ENCODE measurements at regions not wholly inside any gene's neighbourhood (a gene's known extent, or its start where the extent isn't known, plus 50 kb on each side); places are given as distances from the start of the nearest gene placed in this dataset.

DNA sequence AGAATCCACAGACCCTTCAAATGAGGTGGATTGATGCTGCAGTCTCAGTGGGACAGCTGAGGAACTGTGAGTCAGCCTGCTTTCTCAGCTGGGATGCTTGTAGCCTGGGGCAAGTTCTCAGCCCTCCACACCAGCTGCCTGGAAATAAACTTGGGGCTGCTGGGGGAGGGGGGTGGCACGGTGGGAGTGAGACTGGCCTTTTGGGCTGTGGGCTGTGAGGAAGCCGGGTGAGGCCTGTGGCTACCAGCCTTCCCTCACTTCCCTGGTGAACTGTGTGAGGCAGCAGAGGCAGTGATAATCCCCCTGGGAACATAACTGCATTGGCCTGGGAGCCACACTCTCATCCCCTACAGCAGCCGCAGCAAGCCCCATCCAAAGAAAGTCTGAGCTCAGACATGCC lies 114.5 kb upstream of the GUCY1A1 start:
- no peak for ATAC-seq

DNA sequence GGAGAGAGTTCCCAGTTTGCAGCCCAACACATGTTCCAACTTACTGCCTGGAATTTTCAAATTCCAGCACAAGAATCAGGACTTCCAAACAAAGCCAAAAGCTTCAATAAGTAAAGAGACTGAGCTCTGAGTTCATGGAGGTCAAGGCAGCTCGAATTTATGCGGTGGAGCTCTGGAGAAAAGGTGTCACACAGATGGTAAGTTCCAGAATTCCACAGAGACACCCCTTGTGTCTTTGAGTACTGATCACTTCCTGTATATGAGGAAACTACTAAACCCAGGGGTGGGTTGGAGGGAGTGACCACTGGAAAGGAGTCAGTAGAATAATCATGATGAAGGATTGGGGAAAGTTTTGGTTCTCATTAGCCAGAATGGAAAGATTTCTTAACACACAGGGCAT lies 118.5 kb upstream of the GUCY1A1 start:
- ATAC-seq: no peak

DNA sequence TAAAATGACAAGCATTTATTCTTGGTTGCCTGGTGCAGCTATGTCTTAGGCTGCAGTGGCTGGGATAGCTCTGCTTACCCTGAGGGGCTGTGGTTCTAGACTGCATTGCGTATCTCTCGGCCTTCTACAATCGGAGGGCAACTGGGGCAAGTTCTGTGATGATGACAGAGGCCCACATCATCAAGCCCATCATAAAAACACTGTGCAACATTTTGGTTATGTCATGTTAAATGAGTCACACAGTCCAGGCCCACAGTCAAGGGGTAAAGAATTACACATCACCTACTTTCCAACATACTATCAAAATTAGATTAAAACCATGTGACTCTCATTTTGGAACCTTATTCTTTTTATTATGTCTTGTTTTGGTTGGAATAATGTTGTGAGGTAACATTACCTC lies 120.2 kb upstream of the GUCY1A1 start:
- ATAC-seq: no peak

DNA sequence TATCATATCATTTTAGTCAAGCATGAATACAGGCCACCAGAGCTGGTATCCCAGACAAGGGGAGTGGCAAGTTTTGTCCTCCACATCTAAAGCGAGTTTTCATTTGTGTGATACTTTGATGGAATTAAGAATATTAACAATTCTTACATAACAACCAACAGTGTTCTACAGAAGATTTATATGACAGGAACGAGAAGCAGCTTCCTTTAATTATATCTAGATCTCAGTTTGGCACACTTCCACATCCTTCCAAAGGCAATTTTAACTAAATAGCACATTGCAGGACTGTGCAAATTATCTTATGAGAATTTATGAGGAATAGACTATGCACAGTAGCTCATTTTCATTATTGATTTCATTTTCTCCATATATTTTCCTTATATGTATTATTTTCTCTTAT lies 121.2 kb upstream of the GUCY1A1 start:
- no peak for ATAC-seq

DNA sequence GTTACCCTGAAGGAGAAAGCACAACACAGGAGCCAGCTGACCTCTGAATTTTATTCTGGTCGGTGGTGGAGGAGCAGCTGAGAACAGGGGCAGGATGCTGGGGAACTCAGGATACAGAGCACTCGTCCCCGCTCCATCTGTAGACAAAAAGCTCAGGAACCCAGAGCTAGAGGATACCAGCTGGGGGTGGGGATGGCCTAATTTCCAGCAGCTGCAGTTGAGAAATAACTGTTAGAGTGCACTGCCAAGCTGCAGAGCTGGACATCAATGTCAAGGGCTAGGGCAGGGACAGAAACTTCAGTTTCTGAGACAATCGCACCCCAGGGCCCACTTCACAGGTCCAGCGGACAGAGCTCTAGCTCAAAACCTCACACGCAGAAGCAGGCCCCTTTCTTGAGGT lies 122.1 kb upstream of the GUCY1A1 start:
- ATAC-seq: no peak

DNA sequence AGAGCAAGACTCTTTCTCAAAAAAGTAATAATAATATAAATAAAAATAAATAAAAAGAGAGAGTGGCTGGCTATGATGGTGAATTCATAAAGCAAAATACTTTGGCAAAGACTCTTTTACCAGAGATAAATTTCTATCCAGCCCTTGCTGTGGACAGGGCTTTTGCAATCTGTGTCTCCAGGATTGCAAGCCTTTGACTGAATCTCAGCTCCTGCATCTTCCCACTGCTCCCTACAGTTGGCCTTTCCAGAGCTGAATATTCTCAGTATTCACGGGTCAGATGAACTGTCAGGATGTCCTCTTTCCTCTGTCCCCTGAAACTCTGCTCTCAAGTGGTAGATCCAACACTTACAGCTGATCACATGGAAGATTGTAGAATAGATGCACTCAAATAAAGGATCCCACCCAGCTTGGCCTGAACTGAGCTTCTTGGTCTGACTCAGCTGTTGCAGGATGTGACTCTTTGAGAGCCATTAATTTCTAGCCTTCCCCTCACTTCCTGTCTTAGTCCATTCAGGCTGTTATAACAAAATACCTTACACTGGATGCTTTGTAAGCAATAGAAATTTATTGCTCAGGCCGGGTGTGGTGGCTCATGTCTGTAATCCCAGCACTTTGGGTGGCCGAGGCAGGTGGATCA lies 123.4 kb upstream of the GUCY1A1 start:
- ATAC-seq: no peak

DNA sequence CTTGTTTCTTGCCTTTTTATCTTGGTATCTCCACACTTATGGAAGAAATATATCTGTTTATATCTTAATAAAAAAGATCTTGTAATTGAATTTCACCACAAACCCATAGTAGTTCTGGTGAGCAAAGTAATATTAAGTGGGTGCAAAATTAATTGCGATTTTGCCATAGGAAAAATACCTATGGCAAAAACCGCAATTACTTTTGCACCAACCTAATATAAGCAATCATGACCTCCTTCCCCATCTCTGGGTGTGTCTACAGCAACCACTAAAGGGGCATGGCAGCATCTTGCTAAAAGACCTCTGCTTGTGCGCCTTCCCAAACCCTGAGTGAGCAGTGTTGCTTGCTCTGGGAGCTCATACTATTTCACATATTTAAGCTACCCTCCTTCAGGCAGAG lies 124.2 kb upstream of the GUCY1A1 start:
- no peak for ATAC-seq

DNA sequence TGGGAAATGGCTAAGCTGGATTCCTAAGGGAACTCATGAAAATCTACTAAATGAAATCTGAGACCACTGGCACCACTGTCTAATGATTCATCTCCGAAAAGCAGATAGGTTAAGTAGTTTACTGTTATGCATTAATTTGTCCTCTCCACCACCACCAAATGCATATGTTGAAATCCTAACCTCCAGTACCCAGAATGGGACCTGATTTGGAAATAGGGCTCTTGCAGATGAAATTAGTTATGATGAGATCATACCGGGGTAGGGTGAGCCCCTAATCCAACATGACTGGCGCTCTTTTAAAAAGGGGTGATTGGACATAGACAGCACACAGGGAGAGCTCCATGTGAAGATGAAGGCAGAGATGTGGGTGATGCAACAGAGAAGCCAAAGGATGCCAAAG lies 124.9 kb upstream of the GUCY1A1 start:
- ATAC-seq: no peak

DNA sequence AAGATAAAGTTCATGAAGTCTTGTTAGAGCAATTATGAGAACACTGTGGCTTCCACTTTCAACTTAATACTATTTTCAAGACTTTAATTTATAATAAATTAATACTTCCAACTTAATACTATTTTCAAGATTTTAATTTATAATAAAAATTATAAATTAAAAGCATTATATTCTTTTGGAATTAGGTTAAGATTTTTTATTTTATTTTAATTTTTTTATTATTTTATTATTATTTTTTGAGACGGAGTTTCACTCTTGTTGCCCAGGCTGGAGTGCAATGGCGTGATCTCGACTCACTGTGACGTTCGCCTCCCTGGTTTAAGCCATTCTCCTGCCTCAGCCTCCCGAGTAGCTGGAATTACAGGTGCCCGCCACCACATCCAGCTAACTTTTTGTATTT lies 126.0 kb upstream of the GUCY1A1 start:
- no peak for ATAC-seq

DNA sequence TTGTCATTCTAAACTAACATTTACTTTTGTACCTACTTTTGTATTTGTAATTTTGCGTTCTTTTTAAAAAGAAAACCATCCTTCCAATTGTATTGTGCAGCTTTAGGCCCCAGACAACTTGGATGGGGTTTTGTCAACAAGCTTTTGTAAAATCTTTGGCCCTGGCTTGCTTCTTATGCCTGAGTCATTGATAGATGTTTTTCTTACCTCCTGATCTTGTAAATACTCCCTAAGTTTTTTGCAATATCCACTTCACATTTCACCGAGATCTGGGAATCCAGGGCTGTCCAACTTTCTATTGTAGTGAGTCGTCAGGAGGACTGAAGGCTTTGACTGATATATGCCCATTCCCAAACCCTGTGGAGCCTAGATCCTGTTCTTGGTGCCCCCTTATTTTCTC lies 126.9 kb upstream of the GUCY1A1 start:
- no peak for ATAC-seq

DNA sequence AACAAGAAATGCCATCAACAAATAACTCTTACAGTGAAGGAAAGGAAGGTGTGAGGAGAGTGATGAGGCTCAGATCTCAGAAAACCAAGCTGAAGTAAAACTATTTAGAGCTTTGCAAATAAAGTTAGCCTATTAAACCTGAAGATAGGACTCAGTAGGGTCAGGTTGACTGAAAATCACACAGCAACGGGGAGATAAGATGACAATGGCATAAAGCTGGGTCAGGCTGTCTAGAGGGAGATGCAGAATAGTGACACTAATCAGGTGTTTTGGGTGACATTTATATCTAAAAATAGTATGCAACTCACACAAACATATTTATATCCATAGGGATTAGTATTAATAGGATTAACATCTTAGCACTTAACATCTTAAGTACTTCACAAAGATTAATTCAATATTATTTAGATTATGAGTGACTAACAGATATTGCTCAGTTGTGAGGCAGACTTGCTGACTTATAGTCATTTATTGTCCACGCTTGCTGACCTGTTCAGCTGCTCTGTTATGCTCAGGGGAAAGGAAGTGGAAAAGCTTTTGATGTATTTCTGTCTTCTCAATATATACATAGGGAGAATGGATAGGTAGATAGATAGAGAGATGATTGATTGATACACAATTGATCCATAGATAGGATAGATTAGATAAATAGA lies 130.7 kb upstream of the GUCY1A1 start:
- ATAC-seq: no peak

DNA sequence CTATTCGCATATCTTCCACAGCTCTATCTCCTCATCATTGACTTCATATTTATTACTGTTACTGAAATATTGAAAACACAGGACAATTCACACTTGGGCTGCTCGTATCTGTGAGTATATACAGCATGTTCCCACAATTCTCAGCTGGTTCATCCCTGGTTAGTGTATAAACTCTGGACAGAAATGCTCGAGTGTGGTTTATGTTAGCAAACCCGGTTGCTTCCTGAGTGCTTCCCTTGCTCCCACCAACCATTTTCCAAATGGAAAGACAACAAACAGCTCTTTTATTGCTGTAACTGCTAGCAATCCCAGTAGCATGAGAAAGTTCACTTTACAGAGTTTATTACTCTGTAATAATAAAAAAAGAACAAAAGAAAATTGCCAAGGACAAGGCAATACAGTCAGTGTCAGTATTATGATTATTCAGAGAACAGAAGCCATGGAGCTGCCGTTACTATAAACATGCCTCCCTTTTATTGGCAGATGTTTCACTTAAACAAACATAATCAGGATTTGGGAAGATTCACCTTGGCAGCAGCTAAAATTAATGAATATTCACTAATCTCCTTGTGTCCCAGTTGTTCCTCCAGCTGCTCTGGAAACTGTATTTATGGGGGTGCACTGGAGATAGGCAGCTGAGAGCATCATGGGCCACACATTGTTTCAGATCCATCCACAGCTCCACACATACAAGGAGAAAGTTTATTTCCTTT lies 134.1 kb upstream of the GUCY1A1 start:
- ATAC-seq: no peak

DNA sequence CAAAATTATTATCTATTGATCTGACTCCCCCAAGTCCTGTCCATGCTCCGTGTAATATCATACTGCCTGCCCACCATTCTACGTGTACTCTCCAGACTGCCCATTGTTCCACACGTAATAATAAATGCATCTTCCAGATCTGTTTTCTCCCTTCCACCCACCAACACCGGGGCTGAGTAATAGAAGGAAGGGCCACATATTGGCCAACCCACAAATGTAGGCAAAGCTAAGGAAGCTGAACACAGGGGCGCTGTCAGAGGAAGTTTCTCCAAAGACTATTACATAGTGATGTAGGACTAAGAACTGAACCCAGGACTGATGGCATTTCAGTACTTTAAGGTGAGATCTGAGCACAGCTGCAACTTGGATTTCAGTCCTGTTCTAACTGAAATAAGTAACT lies 135.8 kb upstream of the GUCY1A1 start:
- no peak for ATAC-seq

DNA sequence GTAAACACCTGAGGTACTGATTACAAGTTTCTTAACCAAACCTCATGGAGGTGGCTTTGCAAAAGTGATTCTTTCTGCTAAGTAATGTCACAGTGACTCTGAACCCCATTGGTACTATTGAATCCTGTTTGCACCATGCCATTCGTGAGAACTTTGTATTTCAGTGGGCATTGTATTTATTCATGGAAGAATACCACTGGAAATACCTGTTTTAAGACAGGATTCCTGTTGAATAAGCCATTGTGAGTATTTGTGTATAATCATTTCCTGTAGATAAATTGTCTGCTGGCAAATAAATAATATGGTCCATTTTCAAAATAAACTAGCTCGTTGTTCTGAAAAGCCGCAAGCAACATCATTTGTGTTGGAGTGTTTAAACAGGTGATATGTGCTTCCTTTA lies 136.4 kb upstream of the GUCY1A1 start:
- no peak for ATAC-seq

DNA sequence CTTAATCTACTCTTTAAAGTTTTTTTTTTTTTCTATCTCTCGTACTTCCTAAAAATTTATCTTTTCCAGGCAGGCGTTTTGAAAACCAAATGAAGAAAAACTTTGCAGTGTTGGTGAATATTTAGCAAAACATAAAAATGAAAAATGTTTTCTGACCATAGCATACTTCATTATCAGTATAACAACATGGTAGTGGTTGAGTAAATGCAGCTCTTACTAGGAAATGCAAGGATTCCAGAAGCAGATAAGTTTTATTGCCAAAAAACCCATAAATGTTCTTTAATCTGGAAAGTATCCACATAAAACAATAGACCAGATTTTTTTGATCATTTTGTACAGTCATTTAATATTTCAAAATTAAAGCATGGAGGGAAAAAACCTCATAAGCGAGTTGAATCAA lies 136.9 kb upstream of the GUCY1A1 start:
- no peak for ATAC-seq

DNA sequence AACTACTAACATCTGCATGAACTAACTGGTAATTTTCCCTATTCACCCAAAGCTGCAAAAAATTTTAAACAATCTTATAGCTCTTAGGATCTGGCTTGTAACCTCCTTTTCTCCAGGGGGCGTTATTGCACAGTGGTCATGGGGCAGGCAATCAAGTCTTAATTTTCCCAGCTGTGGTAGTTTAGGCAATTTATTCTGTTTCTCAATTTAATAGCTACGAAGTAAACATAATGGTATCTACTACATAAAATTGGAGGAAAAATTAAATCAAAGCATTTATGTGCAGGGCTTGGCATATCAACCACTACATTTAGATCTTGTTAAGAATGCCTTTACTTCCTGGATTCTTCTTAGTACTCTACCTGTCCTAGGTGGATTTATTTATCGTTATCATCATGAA lies 137.4 kb upstream of the GUCY1A1 start:
- ATAC-seq: no peak

DNA sequence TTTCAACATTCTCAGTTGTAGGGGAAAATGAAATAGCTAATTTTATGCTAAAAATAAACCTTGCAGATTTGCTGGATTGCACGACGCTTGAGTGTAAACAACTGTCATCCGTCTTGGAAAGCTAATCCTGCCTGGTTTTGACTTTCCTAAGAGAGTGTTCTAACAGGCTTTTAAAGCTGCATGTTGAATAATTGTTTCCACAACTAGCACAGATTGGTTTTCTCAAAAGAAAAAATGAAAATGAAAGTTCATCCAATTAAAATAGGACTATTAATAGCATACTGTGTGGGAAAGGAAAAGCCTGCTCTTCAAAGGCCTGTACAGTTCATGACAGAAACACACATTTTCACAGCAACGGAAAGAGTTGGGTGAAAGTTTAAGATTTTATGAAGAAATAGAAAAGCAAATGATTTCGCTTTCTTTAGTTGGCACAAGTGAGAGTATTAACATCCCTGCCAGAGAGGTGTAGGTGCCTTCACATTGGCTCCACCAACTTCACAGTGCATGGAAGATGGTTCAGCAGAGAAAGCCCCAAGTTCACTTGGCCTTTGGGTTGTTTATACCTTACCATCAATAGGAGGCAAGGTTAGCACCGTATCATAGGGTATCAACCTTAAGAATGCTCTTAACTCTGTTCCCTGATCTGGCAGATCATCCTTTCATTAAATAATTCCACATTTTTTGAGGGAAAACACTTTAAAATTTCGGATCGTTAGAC lies 140.0 kb upstream of the GUCY1A1 start:
- no peak for ATAC-seq

DNA sequence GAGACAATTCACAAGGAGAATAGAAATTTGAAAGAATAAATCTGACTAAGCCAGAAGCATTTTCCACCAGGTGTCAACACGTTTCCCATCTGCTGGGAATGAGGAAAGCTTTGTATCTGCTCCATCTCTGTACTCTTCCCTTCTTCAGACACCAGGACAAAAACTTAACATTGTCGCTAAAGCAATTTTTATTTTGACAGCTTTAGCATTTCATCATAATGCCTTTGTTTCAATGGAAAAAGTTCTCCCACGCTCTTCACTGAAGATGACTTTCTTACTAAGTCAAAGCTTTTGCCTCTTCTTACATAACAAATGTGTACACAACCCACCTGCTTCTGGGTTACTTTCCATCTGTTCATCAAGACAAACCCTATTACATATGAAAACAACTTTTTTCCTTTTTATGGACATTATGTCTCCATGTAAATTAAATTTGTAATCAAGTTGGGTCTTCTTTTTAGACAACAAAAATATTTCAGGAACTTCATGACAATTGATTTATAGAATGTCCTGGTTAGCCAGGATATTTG lies 141.7 kb upstream of the GUCY1A1 start:
- ATAC-seq: no peak

DNA sequence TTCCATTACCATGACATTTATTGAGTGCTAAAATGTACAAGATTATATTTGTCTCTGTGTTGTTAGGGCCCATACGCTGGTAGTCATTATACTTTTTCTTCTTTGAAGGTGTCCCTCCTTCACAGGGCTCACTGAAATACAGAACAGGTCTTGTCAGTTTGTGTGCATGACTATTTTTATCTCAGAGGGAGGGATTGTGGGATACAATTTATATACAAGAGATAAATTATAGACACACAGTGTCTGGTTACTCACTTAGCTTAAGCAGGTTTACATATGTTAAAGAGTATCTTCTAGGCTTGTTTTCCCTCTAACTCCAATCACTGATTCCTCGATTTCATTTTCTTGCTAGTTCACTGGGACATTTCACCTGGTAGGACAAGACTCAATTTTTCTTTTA lies 143.3 kb upstream of the GUCY1A1 start:
- no peak for ATAC-seq

DNA sequence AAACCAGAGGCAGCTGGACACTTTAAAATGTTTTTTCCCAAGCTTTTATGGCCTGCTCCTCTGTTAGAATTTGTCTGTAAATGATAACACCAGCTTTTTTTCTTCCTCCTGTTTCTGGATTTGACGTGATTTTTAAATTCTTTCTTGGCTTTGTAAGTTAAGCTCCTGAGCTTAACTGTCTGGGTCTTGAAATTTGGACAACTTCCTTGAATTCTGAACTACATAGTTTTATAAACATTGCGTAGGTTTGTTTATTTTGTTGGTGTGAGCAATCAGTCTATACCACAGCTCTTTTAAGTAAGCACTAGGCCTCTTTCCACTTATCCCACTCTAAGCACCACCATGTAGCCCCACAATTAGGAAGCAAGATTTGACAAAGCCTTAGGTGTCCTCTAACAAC lies 144.4 kb upstream of the GUCY1A1 start:
- no peak for ATAC-seq

DNA sequence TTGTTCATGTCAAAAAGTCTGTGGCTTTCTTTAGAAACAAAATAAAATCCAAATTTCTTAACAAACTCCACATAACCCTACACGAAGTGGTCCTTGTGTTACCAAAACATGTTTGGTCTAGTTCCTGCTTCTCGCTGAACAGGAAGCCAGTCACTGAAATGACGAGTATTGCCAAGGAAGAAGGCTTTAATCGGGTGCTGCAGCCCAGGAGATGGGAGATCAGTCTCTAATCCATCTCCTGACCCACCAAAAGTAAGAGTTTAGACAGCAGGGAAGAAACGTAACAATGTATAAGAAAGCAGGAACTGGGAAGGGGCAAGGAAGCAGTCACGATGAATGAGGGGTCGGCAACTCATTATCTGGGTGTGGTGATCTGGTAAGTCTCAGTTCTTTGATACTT lies 144.6 kb upstream of the MAP9 start:
- no peak for ATAC-seq

DNA sequence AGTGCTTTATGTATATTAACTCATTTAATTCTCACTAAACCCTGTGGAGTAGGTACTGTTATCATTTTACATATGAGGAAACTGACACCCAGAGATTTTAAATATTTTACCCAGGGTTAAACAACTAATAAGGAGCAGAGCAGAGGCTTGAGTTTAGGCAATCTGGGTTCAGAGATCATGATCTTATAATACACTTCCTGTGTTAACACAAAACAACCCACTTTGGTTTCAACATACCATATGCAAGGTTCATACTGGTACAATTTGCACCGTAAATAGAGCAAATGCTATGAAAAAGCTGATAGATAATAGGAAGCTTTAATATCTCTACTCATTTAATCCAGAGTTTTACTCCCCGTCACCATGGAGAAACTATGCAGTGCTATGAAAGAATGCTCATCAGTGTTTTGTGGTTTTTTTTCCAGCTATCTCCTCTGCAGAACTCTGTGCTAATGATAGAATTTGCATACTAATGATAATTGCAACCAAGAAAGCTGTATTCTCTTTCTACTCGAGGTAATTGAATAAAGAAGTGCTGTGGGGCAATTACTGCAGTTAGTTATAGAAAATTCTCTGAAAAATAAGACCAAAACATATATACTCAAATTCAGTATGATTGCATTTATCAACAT lies 138.8 kb upstream of the MAP9 start:
- no peak for ATAC-seq

DNA sequence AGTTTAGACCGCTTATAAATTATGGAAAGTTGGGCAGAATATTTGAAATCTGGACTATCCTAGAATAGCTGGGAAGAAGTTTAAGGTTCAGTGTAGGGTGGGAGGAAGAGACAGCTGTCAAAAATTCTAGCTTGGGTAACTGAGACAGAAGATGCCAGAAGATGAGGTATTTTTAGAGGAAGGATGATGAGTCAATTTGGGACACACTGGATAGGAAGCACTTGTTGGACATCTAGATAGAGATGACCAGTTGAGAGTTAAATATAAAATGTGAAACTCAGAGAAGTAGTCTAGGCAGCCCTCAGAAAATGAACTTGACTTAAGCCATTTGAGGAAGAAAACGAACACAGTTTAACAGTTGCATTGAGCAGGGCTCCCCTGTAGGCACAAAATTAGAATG lies 137.9 kb upstream of the MAP9 start:
- ATAC-seq: no peak
